ENCODE measurements at regions not wholly inside any gene's neighbourhood (a gene's known extent, or its start where the extent isn't known, plus 50 kb on each side); places are given as distances from the start of the nearest gene placed in this dataset.

DNA sequence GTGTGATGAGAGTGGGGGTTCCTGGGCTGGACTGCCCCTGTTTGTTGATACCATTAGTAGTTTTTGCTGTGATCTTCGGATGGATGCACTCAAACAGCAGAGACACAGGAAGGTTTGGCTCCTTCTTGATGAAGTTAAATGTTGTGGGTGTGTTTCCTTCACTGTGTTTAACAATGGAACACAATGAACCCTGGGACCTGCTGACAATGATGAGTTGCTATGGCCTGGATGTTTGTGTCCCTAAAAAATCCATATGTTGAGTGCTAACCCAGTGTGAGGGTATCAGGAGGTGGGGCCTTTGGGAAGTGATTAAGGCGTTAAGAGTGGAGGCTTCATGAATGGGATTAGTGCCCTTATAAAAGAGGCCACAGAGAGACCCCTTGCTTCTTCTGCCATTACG is 237.4 kb upstream of the HS6ST1 start:
- Histone ChIP-seq H3K36me3 (replicated peaks; ENCODE audit: low read depth, low read length) (no peaks in the 10 kb centered on the region), H4K20me1 (ENCODE audit: insufficient read depth, low read length) (no peaks in the 10 kb centered on the region), H3K4me2 (ENCODE audit: low read length) (no peak overlapping the region), H3K4me1 (ENCODE audit: low read length) (no peaks in the 10 kb centered on the region), H3K9me3 (ENCODE audit: insufficient read depth, low read length) (no peaks in the 10 kb centered on the region), H3K9ac (ENCODE audit: low read length) (no peak overlapping the region), H3K27me3 (ENCODE audit: low read depth, low read length) (no peaks in the 10 kb centered on the region), H3K27ac (ENCODE audit: low read length) (no peak overlapping the region), H2AFZ (ENCODE audit: low read depth, low read length) (no peak overlapping the region), H3K4me3 (ENCODE audit: low read length) (no peak overlapping the region), H3K79me2 (ENCODE audit: low read length) (no peaks in the 10 kb centered on the region)
- no peak for TF ChIP-seq EZH2phosphoT487 (IDR thresholded peaks at IDR 0.05; ENCODE audit: low read depth)

DNA sequence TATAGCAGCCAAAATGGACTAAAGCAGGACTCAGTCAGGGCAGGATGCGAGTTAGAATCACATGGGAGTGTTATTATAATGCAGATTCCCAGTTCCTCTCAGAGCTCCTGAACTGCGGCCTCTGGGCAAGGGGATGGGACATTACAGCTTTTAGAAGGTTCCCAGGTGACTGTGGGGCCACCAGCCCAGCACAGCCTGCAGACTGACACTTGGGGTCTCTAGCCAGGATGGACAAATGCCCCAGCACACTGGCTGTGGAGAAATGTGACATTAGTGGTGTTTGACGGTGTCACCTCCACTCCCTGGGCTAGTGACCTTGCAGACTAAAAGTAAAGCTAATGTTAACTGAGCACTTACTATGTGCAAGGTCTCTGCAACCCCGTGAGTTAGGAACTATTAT is 238.0 kb upstream of the HS6ST1 start:
- TF ChIP-seq, protein P1, sequence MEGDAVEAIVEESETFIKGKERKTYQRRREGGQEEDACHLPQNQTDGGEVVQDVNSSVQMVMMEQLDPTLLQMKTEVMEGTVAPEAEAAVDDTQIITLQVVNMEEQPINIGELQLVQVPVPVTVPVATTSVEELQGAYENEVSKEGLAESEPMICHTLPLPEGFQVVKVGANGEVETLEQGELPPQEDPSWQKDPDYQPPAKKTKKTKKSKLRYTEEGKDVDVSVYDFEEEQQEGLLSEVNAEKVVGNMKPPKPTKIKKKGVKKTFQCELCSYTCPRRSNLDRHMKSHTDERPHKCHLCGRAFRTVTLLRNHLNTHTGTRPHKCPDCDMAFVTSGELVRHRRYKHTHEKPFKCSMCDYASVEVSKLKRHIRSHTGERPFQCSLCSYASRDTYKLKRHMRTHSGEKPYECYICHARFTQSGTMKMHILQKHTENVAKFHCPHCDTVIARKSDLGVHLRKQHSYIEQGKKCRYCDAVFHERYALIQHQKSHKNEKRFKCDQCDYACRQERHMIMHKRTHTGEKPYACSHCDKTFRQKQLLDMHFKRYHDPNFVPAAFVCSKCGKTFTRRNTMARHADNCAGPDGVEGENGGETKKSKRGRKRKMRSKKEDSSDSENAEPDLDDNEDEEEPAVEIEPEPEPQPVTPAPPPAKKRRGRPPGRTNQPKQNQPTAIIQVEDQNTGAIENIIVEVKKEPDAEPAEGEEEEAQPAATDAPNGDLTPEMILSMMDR (IDR thresholded peaks at IDR 0.05; ENCODE audit: low read depth, low read length) = no peak
- no peak for TF ChIP-seq EZH2phosphoT487 (IDR thresholded peaks at IDR 0.05; ENCODE audit: low read depth)
- Histone ChIP-seq H3K4me3 (ENCODE audit: low read length) (no peak overlapping the region), H3K36me3 (replicated peaks; ENCODE audit: low read depth, low read length) (no peaks in the 10 kb centered on the region), H3K4me1 (ENCODE audit: low read length) (no peaks in the 10 kb centered on the region), H3K27me3 (ENCODE audit: low read depth, low read length) (no peaks in the 10 kb centered on the region), H3K9me3 (ENCODE audit: insufficient read depth, low read length) (no peaks in the 10 kb centered on the region), H3K9ac (ENCODE audit: low read length) (no peak overlapping the region), H3K79me2 (ENCODE audit: low read length) (no peaks in the 10 kb centered on the region), H3K4me2 (ENCODE audit: low read length) (no peak overlapping the region), H3K27ac (ENCODE audit: low read length) (no peak overlapping the region), H2AFZ (ENCODE audit: low read depth, low read length) (no peak overlapping the region), H4K20me1 (ENCODE audit: insufficient read depth, low read length) (no peaks in the 10 kb centered on the region)

DNA sequence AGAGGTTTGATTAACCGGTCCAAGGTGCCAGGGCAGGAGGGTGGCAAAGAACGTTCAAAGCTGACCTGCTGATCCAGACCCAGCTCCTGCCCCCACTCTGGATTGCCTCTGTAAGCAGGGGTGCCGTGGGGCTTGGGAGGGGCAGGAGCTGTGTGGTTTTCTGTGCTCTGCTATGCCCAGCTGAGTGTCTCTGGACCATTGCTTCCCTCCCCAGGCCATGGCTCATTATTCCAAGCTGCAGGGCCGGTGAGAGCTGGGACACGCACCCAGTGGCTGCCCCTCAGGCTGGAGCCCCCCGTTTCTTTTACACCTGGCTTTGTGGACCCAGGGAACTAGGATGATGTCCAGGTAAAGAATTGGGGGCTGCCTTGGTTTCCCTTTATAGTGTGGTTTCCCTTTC is 238.4 kb upstream of the HS6ST1 start:
- no peak for TF ChIP-seq EZH2phosphoT487 (IDR thresholded peaks at IDR 0.05; ENCODE audit: low read depth)
- TF ChIP-seq, protein P1 (IDR thresholded peaks at IDR 0.05; ENCODE audit: low read depth, low read length) = no peak
- Histone ChIP-seq H3K27ac (ENCODE audit: low read length) (no peak overlapping the region), H3K36me3 (replicated peaks; ENCODE audit: low read depth, low read length) (no peaks in the 10 kb centered on the region), H3K27me3 (ENCODE audit: low read depth, low read length) (no peaks in the 10 kb centered on the region), H2AFZ (ENCODE audit: low read depth, low read length) (no peak overlapping the region), H3K4me1 (ENCODE audit: low read length) (no peaks in the 10 kb centered on the region), H3K9ac (ENCODE audit: low read length) (no peak overlapping the region), H3K79me2 (ENCODE audit: low read length) (no peaks in the 10 kb centered on the region), H4K20me1 (ENCODE audit: insufficient read depth, low read length) (no peaks in the 10 kb centered on the region), H3K4me2 (ENCODE audit: low read length) (no peak overlapping the region), H3K9me3 (ENCODE audit: insufficient read depth, low read length) (no peaks in the 10 kb centered on the region), H3K4me3 (ENCODE audit: low read length) (no peak overlapping the region)

DNA sequence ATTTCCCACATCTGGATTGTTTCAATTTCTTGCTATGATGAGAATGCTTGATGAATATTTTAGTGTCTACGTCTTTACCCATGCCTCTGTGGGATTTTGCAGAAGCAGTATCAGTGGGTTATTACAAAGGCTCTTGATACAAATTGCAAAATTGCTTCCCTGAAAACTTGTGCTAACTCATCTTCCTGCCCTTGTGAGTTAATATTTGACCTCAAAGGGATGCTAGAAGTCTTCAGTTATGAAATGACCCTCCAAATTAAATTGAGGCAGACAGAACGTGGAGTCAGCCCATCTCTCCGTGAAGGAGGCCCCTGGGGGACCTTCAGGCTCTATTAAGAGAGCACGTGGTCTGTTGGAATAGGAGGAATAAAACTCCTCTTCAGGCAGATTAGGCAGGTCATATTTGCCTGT is 239.2 kb upstream of the HS6ST1 start:
- Histone ChIP-seq H3K36me3 (replicated peaks; ENCODE audit: low read depth, low read length) (no peaks in the 10 kb centered on the region), H3K9ac (ENCODE audit: low read length) (no peak overlapping the region), H3K27ac (ENCODE audit: low read length) (no peak overlapping the region), H3K9me3 (ENCODE audit: insufficient read depth, low read length) (no peaks in the 10 kb centered on the region), H4K20me1 (ENCODE audit: insufficient read depth, low read length) (no peaks in the 10 kb centered on the region), H3K79me2 (ENCODE audit: low read length) (no peaks in the 10 kb centered on the region), H3K4me2 (ENCODE audit: low read length) (no peak overlapping the region), H3K4me1 (ENCODE audit: low read length) (no peaks in the 10 kb centered on the region), H3K4me3 (ENCODE audit: low read length) (no peak overlapping the region), H2AFZ (ENCODE audit: low read depth, low read length) (no peak overlapping the region), H3K27me3 (ENCODE audit: low read depth, low read length) (no peaks in the 10 kb centered on the region)
- TF ChIP-seq EZH2phosphoT487 (IDR thresholded peaks at IDR 0.05; ENCODE audit: low read depth) = no peak
- TF ChIP-seq, protein P1 (IDR thresholded peaks at IDR 0.05; ENCODE audit: low read depth, low read length) = no peak

DNA sequence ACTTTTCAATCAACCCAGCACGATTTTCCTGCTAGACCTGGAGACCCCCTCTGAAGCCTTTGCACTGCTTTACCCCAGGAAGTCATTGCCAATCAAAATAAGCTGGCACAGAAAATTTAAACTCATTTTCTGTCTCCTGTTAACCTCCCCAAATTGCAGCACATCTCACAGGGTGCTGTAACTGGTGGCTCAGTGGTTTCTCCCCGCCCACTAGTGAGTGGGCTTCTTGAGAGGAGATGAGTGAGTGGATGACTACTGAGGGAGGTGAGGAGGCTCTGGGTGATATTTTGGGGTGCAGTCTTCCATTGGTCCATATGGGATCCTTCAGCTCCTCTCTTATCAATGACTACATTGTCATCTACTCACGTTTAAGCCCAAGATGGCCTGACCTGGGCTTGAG is 239.8 kb upstream of the HS6ST1 start:
- Histone ChIP-seq H3K4me2 (ENCODE audit: low read length) (no peak overlapping the region), H3K9ac (ENCODE audit: low read length) (no peak overlapping the region)

More for the DNA sequence above, 239.8 kb upstream of the HS6ST1 start:
- Histone ChIP-seq H2AFZ (ENCODE audit: low read depth, low read length) (no peak overlapping the region), H4K20me1 (ENCODE audit: insufficient read depth, low read length) (no peaks in the 10 kb centered on the region), H3K9me3 (ENCODE audit: insufficient read depth, low read length) (no peaks in the 10 kb centered on the region), H3K79me2 (ENCODE audit: low read length) (no peaks in the 10 kb centered on the region), H3K4me1 (ENCODE audit: low read length) (no peaks in the 10 kb centered on the region), H3K4me3 (ENCODE audit: low read length) (no peak overlapping the region), H3K27ac (ENCODE audit: low read length) (no peak overlapping the region), H3K27me3 (ENCODE audit: low read depth, low read length) (no peaks in the 10 kb centered on the region), H3K36me3 (replicated peaks; ENCODE audit: low read depth, low read length) (no peaks in the 10 kb centered on the region)
- TF ChIP-seq, protein P1 (IDR thresholded peaks at IDR 0.05; ENCODE audit: low read depth, low read length) = no peak
- no peak for TF ChIP-seq EZH2phosphoT487 (IDR thresholded peaks at IDR 0.05; ENCODE audit: low read depth)
